SKM-1 (cell line): ENCODE measurements at regions not wholly inside any gene's neighbourhood (a gene's known extent, or its start where the extent isn't known, plus 50 kb on each side); places are given as distances from the start of the nearest gene placed in this dataset.
"Not testable (repeated sequence)": the region's sequence is repeated elsewhere in the genome, so short reads cannot be mapped to it uniquely, and the experiment has no call there.

Source experiments
- DNase-seq: peaks from one replicate; lab custom pipeline; 2025; ENCODE audit not compliant: unreplicated experiment; lab: John Stamatoyannopoulos, UW

GRCh38 chrX:65610481-65610880 lies 57.0 kb upstream of the MSN start:
- DNase-seq = no peak

DNA sequence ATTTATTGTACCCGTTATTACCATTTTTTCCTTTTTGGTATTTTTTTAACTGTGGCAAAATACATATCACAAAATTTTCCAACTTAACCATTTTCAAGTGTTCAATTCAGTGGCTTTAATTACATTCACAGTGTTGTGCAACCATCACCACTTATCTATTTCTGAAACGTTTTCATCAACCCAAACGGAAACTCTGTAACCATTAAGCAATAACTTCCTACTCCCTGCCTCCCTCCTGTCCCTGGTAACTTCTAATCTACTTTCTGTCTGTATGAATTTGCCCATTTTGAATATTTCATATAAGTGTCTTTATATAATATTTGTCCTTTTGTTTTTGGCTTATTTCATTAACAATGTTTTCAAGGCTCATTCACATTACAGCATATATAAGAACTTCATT lies 57.4 kb upstream of the MSN start:
- DNase-seq = peak; percentile 45

DNA sequence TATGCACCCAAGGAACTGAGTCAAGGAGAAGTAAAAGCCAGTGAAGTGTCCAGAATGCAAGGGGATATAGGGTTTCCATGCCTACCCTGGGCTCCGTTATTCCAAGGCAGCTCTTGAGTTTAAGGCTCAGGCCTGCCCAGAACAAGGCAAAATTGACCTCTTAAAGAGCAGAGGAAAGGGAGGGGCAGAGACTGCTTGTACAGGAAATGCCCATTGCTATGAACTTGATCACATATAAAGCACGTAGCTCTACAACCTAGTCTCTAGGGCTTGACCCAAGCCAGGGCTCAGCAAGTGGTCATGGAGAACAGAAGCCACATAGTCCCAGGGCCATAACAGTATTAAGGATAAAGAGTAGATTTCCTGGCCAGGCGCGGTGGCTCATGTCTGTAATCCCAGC lies 58.2 kb upstream of the MSN start:
- DNase-seq = no peak

- no peak for DNase-seq
Observed at GRCh38 chrX:65608026-65608425, 59.4 kb upstream of the MSN start.

GRCh38 chrX:65607070-65607742 lies 60.2 kb upstream of the MSN start:
- DNase-seq = no peak

DNA sequence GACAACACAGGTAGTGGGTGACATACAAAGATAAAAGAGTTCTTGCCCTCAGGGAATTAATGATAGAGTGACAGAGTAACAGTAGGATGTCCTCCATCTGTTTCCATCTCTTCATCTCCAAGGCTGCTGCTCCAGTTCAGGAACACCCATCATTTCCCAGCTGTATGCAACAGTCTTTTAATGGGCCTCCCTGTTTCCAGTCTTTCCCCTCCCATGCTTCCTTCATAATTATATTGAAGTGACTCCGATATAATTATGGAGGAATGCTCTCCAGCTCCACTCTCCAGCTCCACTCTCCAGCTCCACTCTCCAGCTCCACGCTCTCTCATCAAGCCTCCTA lies 65.3 kb upstream of the MSN start:
- no peak for DNase-seq

DNA sequence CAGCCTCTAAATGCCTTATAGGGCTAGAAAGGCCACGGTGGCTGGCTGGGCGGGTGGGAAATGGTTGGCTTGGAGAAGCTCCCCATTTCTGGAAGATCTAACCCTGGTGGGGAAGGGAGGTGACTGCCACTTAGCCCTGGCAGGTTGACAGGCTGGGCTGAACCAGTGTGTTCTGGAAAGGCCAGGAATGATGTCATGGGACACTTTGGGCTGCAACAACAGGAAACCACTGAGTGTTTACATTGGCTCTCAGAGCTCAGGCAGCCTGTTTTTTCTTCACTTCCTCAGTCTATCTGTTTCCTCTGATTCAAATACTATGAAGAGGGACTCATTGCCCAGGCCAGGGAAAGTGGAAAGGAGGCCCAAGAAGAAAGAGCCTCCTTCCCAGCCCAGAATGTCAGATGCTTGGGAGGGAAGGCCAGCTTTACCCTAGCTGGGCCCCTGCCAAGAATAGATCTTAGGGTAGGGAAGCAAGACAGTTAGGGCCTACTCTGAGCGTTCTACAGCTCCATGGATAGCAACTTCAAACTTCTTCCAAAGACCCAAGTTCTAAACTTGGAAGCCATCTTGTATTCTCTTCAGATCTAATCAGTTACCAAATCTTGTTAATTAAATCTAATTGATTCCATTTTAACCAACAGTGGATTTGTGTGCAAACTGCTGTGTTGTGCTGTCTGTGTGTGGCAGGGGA lies 65.8 kb upstream of the MSN start:
- DNase-seq = no peak

DNA sequence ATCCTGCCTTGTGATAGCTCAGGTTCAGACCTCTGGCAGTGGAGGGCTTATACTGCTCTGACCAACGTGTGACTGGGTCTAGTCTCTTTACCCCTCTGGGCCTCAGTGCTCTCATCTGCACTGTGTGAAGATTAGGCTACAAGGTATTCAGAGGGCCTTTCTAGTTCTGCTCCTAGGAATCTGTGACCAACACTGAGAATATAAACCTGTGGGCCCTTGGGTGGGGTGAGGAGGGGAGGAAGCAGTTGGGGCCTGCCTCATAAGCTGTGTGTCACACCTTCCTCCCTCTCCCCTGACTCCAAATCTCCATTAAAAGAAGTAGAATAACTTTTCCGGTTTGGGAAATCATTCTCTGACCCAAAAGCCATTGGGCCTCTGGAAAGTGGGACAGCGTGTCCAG lies 66.3 kb upstream of the MSN start:
- no peak for DNase-seq

GRCh38 chrX:65600106-65600505 lies 65.5 kb upstream of the LAS1L start:
- no peak for DNase-seq

GRCh38 chrX:65598559-65599147 lies 64.1 kb upstream of the LAS1L start:
- no peak for DNase-seq

- no peak for DNase-seq
Observed at GRCh38 chrX:65596270-65597034, 61.9 kb upstream of the LAS1L start.

- peak; percentile 51 for DNase-seq
Observed at GRCh38 chrX:65595460-65595876, 60.9 kb upstream of the LAS1L start.

- DNase-seq = no peak
Observed at GRCh38 chrX:65591206-65591605, 56.6 kb upstream of the LAS1L start.

- no peak for DNase-seq
Observed at GRCh38 chrX:65589304-65589703, 54.7 kb upstream of the LAS1L start.

DNA sequence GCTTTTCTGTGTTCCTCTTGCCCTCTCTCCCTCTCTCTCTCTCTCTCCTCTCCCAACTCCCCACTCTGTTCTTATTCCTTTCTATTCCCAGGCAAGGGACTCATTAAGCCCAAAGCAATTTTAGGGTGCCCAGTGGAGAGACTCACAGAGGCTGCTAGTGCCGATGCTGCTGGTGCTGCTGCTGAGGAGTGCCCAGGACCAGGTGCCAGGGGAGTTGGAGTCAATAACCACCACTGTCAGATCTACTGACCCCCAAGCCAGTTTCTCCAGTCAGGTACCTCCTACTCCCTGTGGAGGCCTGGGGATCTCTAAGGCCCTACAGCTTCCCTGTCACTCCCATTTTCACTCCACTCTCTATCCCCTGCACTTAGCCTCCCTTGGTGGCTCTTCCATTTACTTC lies 54.2 kb upstream of the LAS1L start:
- DNase-seq = no peak

- peak; percentile 6 for DNase-seq
Observed at GRCh38 chrX:65587616-65588526, 53.3 kb upstream of the LAS1L start.

- no peak for DNase-seq
Observed at GRCh38 chrX:65586491-65586890, 51.9 kb upstream of the LAS1L start.

- not testable (repeated sequence) for DNase-seq
Observed at GRCh38 chrX:65585226-65585625, 50.6 kb upstream of the LAS1L start.
